GM19397 (cell line): ENCODE measurements at regions not wholly inside any gene's neighbourhood (a gene's known extent, or its start where the extent isn't known, plus 50 kb on each side); places are given as distances from the start of the nearest gene placed in this dataset.
A peak's percentile ranks its signal among the peaks of the same experiment; 100 is the strongest.

ENCODE experiments used
- ATAC-seq: cut with Tn5 transposase; IDR thresholded peaks from one replicate; pipeline ENCODE4 v1.9.1; 2021; ENCODE audit warnings: mild to moderate bottlenecking, moderate library complexity; ENCODE audit not compliant: unreplicated experiment

DNA sequence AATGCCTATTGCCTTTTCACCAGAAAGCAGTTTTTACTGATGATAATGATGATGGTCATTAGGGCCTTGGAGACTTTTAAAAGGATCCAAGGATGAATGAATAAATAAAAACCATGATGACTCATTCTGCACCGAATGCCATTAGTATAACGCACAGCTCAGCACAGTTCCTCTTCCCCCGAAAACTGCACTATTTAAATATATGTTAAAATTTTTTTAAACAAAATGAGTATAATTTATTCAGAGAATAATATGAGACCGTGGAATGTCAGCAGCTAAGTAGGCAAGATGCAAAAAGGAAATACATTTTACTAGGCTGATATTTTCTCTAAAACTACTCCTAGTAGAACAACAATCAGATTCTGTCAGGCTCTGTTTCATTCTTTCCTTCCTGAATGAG is 83.4 kb upstream of the NANOGP8 start:
- ATAC-seq: no peak

DNA sequence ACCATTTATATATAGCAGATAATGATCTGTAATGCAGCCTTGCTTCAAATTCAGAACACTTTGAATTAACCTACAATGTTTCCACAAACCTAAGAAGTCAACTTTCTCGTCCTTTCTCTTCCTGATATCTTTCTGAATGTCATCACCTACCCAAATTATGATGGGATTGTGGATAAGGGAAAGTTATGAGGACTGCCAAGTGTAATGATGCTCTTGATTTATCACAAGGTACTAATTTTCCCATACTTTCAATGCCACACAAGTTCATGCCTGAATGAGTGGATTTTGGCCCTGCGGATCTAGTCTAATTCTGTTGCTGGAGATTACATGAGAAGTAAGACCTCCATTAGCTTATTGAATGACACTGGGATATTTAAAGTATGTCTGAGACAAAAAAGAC is 82.6 kb upstream of the NANOGP8 start:
- no peak for ATAC-seq

DNA sequence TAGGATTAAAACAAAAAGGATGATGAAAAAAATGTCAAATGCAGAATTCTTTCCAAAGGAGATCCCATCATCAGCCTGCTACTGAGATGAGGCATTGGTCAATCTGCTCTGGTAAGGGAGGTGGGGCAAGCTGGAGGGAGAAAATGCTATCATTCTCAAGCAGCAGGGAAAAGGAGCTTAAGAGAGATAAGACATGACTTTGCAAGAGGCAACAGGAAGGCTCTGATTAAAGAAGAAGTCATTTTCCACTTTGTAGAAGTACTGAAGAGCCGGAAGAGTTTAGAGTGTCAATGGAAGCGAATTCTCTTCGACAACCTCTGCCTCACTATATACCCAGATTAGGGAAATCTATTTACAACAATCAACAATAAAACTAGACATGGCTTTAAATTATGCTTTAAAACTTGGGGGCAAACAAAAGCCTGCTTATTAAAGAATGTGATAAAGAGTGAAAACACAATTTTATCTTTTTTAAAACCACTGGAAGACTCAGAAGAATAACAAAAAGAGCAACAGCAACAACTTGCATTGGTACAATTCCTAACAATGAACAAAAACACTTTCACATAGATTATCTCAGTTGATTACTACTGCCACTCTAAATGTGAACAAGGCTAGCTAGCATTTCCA is 81.8 kb upstream of the NANOGP8 start:
- ATAC-seq: no peak

DNA sequence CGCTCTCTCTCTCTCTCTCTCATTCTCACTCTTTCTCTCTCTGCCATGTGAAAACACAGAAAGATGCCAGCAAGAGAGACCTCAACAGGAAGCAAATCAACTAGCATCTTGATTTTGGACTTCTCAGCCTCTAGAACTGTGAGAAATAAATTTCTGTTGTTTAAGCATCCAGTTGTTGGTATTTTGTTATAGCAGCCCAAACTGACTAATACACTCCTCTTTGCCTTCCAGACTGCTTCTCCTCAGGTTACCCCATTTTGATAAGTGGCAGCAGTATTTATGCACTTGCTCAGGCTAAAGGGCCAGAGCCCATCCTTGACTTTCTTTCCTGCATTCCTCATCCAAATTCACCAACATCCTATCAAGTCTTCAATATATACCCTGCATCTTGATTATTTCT is 76.6 kb upstream of the NANOGP8 start:
- ATAC-seq: no peak

DNA sequence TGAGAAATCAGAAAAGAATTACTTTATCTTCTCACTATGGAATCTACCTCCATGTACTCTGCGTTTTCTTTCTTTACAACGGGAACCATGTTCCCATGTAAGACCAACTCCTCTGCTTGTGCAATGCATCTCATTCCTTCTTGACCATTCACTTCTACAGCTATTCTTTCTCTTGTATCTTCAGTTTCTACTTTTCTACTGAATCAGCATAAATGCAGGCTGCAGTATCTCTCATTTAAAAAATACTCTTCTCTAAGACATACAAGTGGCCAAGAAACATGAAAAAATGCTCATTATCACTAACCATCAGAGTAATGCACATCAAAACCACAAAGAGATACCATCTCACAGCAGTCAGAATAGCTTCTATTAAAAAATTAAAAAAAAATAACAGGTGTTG is 74.1 kb upstream of the NANOGP8 start:
- ATAC-seq: no peak

DNA sequence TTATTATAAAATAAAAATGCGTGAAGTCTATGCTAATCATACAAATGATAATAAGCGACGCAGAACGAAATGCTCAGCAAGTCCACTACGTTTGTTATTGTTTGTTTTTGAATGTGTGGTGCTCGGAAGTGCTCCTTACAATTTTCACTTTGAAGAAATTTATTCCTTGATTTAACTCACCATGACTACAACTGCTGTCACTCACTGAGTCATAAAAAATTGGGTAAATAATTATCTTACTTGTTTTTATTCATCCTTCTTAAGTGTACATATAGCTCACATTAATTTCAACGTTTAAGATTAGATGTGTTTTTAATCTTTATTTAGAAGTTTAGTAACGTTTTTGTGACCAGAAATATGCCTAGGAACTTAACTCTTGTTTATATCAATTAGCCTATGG is 66.7 kb upstream of the NANOGP8 start:
- ATAC-seq: no peak

DNA sequence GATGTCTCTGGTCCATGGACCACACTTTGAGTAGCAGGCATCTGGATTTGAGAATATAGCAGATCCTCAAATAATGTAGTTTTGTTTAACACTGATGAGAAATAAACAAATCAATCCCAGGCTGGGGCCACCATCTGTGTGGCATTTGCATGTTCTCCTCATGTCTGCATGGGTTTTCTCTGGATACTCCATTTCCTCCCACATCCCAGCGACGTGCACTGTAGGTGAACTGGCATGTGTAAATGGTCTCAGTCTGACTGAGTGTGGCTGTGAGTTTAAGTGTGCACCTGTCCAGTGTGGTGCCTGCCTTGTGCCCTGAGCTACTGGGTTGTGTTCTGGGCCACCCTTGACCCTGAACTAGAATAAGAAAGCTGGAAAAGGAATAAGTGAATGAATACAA is 66.3 kb upstream of the NANOGP8 start:
- ATAC-seq: no peak

DNA sequence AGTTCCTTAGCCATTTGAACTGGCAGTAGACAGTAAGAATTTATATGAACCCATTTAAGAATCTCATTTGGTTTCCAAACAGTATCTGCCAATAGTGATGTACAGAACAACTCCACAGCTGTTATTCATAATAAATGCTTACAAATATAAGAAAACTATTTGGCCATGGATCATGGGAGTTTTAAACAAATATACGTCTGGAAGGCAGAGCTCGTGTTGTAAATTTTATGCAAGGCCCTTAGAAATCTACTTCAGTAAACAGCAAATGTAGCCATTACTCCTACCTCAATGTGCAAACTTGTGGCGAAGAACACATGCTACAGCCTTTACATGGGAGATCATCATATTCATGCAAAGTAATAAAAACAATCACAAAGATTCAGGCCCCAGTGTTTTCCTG is 65.3 kb upstream of the NANOGP8 start:
- no peak for ATAC-seq

DNA sequence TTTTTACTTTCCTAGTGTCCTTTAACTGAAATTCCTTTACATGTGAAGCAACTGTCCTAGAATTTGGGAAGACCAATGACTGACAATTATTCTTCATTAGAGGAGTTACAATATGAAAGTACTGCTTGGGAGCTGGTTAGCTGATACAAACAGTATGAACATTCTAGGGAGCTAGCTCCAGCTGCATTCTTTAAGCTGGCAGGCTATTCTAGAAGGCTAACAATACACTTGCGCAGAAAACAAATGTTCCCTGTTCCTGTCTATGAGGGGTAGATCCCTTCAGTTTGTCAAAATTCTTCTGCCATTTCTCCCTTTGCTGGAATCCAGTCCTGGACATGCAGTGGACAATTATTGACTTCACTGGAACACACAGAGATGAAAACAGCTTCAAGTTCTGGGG is 60.2 kb upstream of the NANOGP8 start:
- ATAC-seq: no peak

DNA sequence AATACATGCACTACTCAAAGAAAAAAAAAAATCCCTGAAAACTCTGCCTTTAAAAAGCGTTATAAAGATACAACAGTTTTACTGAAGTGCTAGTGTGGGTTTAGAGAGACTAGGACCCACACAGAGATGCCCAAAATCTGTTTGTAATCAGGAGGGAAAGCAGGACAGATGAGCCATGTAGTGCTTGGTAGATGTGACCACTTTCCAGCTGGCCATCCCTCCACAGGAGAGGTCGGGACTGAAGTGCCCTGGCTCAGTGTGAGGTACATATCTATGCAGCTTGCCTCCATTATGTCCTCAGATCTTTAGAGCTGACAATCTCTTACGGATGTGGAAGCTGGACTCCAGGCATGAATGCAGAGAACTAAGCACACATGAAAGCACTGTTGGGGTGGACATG is 57.5 kb upstream of the NANOGP8 start:
- no peak for ATAC-seq

DNA sequence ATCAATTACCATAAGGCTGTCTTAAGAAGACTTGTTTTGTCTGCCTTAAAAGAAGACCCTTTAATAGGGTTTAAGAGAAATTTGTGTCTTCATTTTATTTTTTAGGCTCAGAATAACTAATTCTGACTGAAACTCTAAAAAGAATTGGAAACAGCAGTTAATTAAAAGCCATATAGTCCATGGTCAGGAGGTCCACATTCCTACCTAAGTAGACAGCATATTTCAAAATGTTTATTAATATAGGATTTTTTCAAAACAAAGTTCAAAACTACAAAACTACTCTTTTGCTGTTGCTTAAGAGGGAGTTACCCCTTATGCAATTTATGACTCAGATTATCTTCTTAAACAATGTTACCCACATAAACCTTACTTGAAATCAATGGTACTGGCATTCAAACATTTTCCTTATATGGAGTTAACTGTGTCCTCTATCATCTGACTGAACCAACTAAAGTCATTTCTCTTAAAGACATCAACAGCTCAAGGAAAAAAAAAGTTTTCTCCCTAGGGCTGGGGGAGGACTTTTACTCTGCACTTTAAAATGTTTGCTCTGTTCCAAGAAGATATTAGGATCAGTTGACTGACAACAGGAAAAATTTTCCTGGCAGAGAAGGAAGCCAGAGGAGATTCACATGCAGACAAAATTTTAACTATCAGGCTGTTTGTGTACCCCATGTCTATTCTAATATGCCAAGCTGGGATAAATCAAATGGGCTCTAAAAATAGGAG is 56.8 kb upstream of the NANOGP8 start:
- ATAC-seq: no peak

DNA sequence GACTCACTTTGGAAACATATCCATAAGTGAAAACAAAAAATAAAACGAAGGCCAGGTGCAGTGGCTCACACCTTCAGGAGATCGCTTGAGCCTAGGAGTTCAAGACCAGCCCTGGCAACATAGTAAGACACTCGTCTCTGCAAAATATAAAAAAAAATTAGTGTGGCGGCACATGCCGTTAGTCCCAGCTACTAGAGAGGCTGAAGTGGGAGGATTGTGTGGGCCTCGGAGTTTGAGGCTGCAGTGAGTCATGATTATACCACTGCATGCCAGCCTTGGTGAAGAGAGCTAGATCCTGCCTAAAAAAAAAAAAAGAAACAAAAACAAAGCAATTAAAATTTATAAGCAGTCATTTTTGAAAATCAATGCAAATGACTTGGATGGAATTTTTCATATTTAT is 54.7 kb upstream of the NANOGP8 start:
- no peak for ATAC-seq

DNA sequence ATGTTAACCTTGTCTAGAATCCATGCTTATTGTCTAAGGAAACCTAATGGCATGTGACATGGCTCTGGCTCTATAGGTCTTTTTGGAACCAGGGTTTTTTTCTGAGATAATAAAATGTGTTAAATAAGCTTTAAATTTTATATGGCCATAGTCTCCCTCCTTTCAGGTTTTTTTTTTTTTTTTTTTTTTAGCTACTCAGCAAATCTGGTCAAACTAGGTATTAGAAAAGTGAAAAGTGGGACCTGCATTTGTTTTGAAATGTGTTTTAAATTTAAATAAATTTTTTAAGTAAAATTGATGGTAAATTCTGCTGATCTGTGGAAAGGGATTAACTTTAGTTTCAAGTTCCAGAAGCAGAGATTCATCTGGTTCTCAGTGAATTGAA is 52.1 kb upstream of the NANOGP8 start:
- ATAC-seq: no peak

DNA sequence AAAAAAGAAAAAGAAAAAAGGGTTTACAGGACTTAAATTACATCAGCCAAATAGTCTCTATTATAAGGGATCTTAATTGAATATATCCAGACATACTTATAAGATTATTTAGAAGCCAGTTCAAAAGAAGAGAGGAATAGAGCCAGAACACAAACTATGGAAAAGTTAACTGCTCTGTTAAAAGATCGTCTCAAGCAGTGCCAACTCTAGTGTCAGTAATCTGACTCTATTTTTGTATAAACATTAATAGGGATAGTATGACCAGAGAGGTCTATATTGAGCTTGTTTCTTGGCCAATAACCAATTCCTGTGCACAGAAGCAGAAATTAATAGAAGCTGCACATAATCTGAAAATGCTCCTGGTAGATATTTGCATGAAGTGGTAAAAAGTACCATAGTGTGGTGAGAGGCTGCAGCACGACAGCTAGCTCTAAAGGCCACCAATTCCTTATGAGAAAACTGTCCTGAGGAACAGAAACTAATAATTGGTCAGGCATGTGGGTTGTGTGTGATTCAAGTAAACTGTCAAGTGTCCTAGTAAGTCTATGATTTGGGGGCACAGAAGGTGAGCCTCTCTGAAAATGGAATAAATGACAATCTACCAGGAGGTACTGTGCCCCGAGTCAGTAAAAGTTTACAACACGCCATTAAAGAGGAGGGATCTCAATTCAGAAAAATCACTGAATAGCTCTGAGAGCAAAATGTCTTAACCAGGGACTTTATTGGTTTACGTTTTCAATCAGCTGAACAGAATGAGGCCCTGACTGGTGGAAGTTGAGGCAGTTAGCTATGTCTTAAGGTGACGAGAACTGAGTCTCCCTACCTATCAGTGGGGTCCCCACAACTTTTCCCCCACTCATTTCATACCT is 51.5 kb upstream of the NANOGP8 start:
- ATAC-seq: peak; percentile 99
